H9 (cell line): ENCODE measurements at regions not wholly inside any gene's neighbourhood (a gene's known extent, or its start where the extent isn't known, plus 50 kb on each side); places are given as distances from the start of the nearest gene placed in this dataset.

Experiments used
- DNase-seq: peaks from one replicate; pipeline ENCODE4 v3.0.0-alpha.2; 2017
- H2AFZ ChIP-seq: one replicate; pipeline ENCODE4 v1.6.1; 2013; ENCODE audit warnings: mild to moderate bottlenecking, low read length, control low read depth, moderate library complexity
- H2AK5ac ChIP-seq: 2 replicates; pipeline ENCODE4 v1.6.1; 2013; ENCODE audit warnings: low read length, control low read depth, mixed read lengths; ENCODE audit not compliant: insufficient read length
- H2BK120ac ChIP-seq: one replicate; pipeline ENCODE4 v1.6.1; 2013; ENCODE audit warnings: low read depth, mild to moderate bottlenecking, low read length, control low read depth, inconsistent platforms; ENCODE audit not compliant: poor library complexity, severe bottlenecking
- H2BK12ac ChIP-seq: 2 replicates; pipeline ENCODE4 v1.6.1; 2013; ENCODE audit warnings: low read length, control low read depth, mixed read lengths, low read depth; ENCODE audit not compliant: insufficient read length
- H2BK15ac ChIP-seq: 2 replicates; pipeline ENCODE4 v1.6.1; 2013; ENCODE audit warnings: low read depth, low read length, control low read depth
- H2BK20ac ChIP-seq: one replicate; pipeline ENCODE4 v1.6.1; 2013; ENCODE audit warnings: low read depth, mild to moderate bottlenecking, low read length, control low read depth, inconsistent platforms; ENCODE audit not compliant: poor library complexity, severe bottlenecking
- H2BK5ac ChIP-seq: 2 replicates; pipeline ENCODE4 v1.6.1; 2013; ENCODE audit warnings: low read length, control low read depth, mixed read lengths; ENCODE audit not compliant: insufficient read length
- H3K14ac ChIP-seq: 2 replicates; pipeline ENCODE4 v1.6.1; 2013; ENCODE audit warnings: low read length, control low read depth; ENCODE audit not compliant: insufficient read depth
- H3K18ac ChIP-seq: 2 replicates; pipeline ENCODE4 v1.6.1; 2013; ENCODE audit warnings: low read depth, mild to moderate bottlenecking, mixed read lengths, low read length, control low read depth; ENCODE audit not compliant: insufficient read length
- H3K23ac ChIP-seq: 2 replicates; pipeline ENCODE4 v1.6.1; 2013; ENCODE audit warnings: low read length, control low read depth, mixed read lengths, low read depth; ENCODE audit not compliant: insufficient read length
- H3K23me2 ChIP-seq: 2 replicates; pipeline ENCODE4 v1.6.1; 2013; ENCODE audit warnings: low read depth, mild to moderate bottlenecking, mixed read lengths, low read length, control low read depth; ENCODE audit not compliant: insufficient read length, poor library complexity, severe bottlenecking
- H3K27ac ChIP-seq: 2 replicates; pipeline ENCODE4 v1.5.1; 2013; ENCODE audit warnings: low read length, control low read depth, mixed read lengths, low read depth; ENCODE audit not compliant: insufficient read length
- H3K27me3 ChIP-seq: 2 replicates; pipeline ENCODE4 v1.6.1; 2013; ENCODE audit warnings: low read length, control low read depth, inconsistent platforms; ENCODE audit not compliant: insufficient read depth
- H3K4ac ChIP-seq: 2 replicates; pipeline ENCODE4 v1.6.1; 2013; ENCODE audit warnings: low read depth, mild to moderate bottlenecking, control low read depth, inconsistent platforms, low read length, moderate library complexity
- H3K4me1 ChIP-seq: 2 replicates; pipeline ENCODE4 v1.6.1; 2013; ENCODE audit warnings: low read length, control low read depth, inconsistent platforms; ENCODE audit not compliant: insufficient read depth
- H3K4me2 ChIP-seq: 2 replicates; pipeline ENCODE4 v1.6.1; 2013; ENCODE audit warnings: low read length, control low read depth, mixed read lengths; ENCODE audit not compliant: insufficient read length, insufficient read depth
- H3K56ac ChIP-seq: 2 replicates; pipeline ENCODE4 v1.6.1; 2013; ENCODE audit warnings: low read depth, mild to moderate bottlenecking, mixed read lengths, low read length, control low read depth; ENCODE audit not compliant: insufficient read length
- H3K79me1 ChIP-seq: 2 replicates; pipeline ENCODE4 v1.6.1; 2013; ENCODE audit warnings: low read depth, mild to moderate bottlenecking, moderate library complexity, low read length, control low read depth, inconsistent platforms; ENCODE audit not compliant: insufficient read depth, poor library complexity, severe bottlenecking
- H3K79me2 ChIP-seq: 2 replicates; pipeline ENCODE4 v1.6.1; 2013; ENCODE audit warnings: low read length, control low read depth, inconsistent platforms; ENCODE audit not compliant: insufficient read depth
- H3K9ac ChIP-seq: 2 replicates; pipeline ENCODE4 v1.6.1; 2013; ENCODE audit warnings: low read length, control low read depth, mixed read lengths; ENCODE audit not compliant: insufficient read length; ENCODE audit errors: extremely low read depth
- H3K9me3 ChIP-seq: one replicate; pipeline ENCODE4 v1.6.1; 2013; ENCODE audit warnings: low read depth, low read length, inconsistent platforms; ENCODE audit not compliant: control insufficient read depth
- H3T11ph ChIP-seq: one replicate; pipeline ENCODE4 v1.6.1; 2013; ENCODE audit warnings: mild to moderate bottlenecking, low read length, control low read depth, inconsistent platforms
- H4K20me1 ChIP-seq: one replicate; pipeline ENCODE4 v1.6.1; 2013; ENCODE audit not compliant: control insufficient read depth, insufficient read length, insufficient read depth
- H4K5ac ChIP-seq: 2 replicates; pipeline ENCODE4 v1.6.1; 2013; ENCODE audit warnings: low read depth, mild to moderate bottlenecking, mixed read lengths, low read length, control low read depth; ENCODE audit not compliant: insufficient read length
- H4K8ac ChIP-seq: replicated peaks from 2 replicates; pipeline ENCODE4 v1.6.1; 2013; ENCODE audit warnings: low read length, control low read depth, mixed read lengths, low read depth; ENCODE audit not compliant: insufficient read length
- H4K91ac ChIP-seq: 2 replicates; pipeline ENCODE4 v1.6.1; 2013; ENCODE audit warnings: low read depth, mild to moderate bottlenecking, moderate library complexity, mixed read lengths, low read length, control low read depth; ENCODE audit not compliant: insufficient read length
- H3K27ac Mint-ChIP-seq, 3 experiments: 2 replicates in 2 of 3; 3 replicates in 1 of 3; pipeline ENCODE4 v1.8.0; 2020 to 2021; ENCODE audit warnings: mixed read lengths in 3 of 3, mild to moderate bottlenecking in 1 of 3, moderate library complexity in 1 of 3
- H3K27me3 Mint-ChIP-seq: 2 replicates; pipeline ENCODE4 v1.8.0; 2021; ENCODE audit warnings: low read depth, mild to moderate bottlenecking, moderate library complexity, mixed read lengths
- H3K36me3 Mint-ChIP-seq, 3 experiments: 2 replicates in 2 of 3; 3 replicates in 1 of 3; pipeline ENCODE4 v1.8.0; 2020 to 2021; ENCODE audit warnings: low read depth in 3 of 3, mixed read lengths in 3 of 3; ENCODE audit not compliant: insufficient read depth in 1 of 3
- H3K4me1 Mint-ChIP-seq, 2 experiments: 2 replicates each; pipeline ENCODE4 v1.8.0; 2020; ENCODE audit warnings: mixed read lengths in 2 of 2
- H3K4me3 Mint-ChIP-seq, 2 experiments: 2 replicates in 1 of 2; 3 replicates in 1 of 2; pipeline ENCODE4 v1.8.0; 2020 to 2021; ENCODE audit warnings: mild to moderate bottlenecking in 2 of 2, mixed read lengths in 2 of 2, moderate library complexity in 1 of 2
- H3K9me3 Mint-ChIP-seq, 2 experiments: 2 replicates in 1 of 2; 3 replicates in 1 of 2; pipeline ENCODE4 v1.8.0; 2020; ENCODE audit warnings: mild to moderate bottlenecking in 2 of 2, mixed read lengths in 2 of 2, moderate library complexity in 1 of 2
- WGBS: extraction: QIAGEN DNeasy Blood & Tissue Kit; methylation state at CpG from one replicate; pipeline ENCODE4 v1.1.7; 2013; ENCODE audit warnings: missing lambda C conversion rate, low lambda C conversion rate, mixed read lengths; ENCODE audit not compliant: insufficient read length; ENCODE audit errors: extremely low coverage; 5-methylcytosine and 5-hydroxymethylcytosine counted together
- TF ChIP-seq, protein P1 (sequence below): fragments of 200-600 bp; sonication (generic); conservative IDR thresholded peaks from 3 replicates; pipeline ENCODE4 v1.8.0; 2021; ENCODE audit warnings: antibody characterized with exemption, mild to moderate bottlenecking

DNA sequence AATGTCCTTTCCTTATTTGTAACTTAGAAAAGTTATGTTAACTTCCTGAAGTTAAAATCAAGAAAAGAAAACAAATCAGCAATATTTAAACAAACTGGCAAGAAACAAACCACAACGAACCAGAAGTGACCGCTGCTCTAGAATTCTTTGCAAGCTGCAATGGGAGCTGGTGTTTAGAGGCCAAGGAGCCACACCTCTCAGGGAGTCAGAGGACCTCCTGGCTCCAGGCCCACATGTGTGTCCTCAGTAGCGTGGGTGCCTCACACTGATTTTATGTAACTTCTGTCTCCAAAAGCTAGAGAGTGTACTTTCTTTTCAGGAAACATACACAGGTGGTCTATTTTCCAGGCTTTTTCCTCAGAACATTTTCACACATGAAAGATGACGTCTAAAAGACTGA is 100.4 kb downstream of the IRX2 start:
- TF ChIP-seq, protein P1, sequence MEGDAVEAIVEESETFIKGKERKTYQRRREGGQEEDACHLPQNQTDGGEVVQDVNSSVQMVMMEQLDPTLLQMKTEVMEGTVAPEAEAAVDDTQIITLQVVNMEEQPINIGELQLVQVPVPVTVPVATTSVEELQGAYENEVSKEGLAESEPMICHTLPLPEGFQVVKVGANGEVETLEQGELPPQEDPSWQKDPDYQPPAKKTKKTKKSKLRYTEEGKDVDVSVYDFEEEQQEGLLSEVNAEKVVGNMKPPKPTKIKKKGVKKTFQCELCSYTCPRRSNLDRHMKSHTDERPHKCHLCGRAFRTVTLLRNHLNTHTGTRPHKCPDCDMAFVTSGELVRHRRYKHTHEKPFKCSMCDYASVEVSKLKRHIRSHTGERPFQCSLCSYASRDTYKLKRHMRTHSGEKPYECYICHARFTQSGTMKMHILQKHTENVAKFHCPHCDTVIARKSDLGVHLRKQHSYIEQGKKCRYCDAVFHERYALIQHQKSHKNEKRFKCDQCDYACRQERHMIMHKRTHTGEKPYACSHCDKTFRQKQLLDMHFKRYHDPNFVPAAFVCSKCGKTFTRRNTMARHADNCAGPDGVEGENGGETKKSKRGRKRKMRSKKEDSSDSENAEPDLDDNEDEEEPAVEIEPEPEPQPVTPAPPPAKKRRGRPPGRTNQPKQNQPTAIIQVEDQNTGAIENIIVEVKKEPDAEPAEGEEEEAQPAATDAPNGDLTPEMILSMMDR, result no peak
- Histone ChIP-seq H3K27me3 (no peaks in the 10 kb centered on the region), H2BK15ac (no peak overlapping the region), H3K9ac (no peak overlapping the region), H3K23me2 (no peaks in the 10 kb centered on the region), H2AFZ (no peak overlapping the region), H4K20me1 (no peaks in the 10 kb centered on the region), H3K9me3 (no peaks in the 10 kb centered on the region), H3K27ac (no peak overlapping the region), H2AK5ac (no peak overlapping the region), H4K91ac (no peak overlapping the region), H3K4me2 (no peak overlapping the region), H2BK20ac (no peak overlapping the region), H2BK120ac (no peak overlapping the region), H3K4me1 (no peaks in the 10 kb centered on the region), H3K23ac (no peak overlapping the region), H2BK5ac (no peak overlapping the region), H2BK12ac (no peak overlapping the region), H4K5ac (no peak overlapping the region), H3K14ac (no peak overlapping the region), H3K56ac (no peak overlapping the region), H4K8ac (no peak overlapping the region), H3T11ph (no peak overlapping the region), H3K18ac (no peak overlapping the region), H3K79me1 (no peaks in the 10 kb centered on the region), H3K4ac (no peak overlapping the region), H3K79me2 (no peaks in the 10 kb centered on the region)
- Mint-ChIP-seq H3K27ac (no peak overlapping the region), H3K4me3 (no peak overlapping the region), H3K9me3 (peaks cover 0 to 3% of the 10 kb centered on the region in 2 experiments; a peak in 1 of 5 replicates), H3K4me1 (no peaks in the 10 kb centered on the region), H3K36me3 (no peaks in the 10 kb centered on the region), H3K27me3 (peaks cover 7% of the 10 kb centered on the region)
- DNase-seq, result no peak
- WGBS, result no CpG with 5 or more reads among the region's 4 CpGs
